Ovary (tissue), 3 donors: ENCODE measurements at regions not wholly inside any gene's neighbourhood (a gene's known extent, or its start where the extent isn't known, plus 50 kb on each side); places are given as distances from the start of the nearest gene placed in this dataset.

ENCODE experiments used
- EP300 ChIP-seq: sonication (generic); formaldehyde crosslinking; IDR thresholded peaks from one replicate; pipeline ENCODE4 v1.6.1; 2017; ENCODE audit warnings: antibody characterized with exemption
- POLR2A ChIP-seq: fragments of 450-650 bp; IDR thresholded peaks from one replicate; pipeline ENCODE4 v1.6.1; 2017; ENCODE audit warnings: antibody characterized with exemption, mild to moderate bottlenecking, moderate library complexity
- TF ChIP-seq, protein P1 (sequence below), 3 donors: fragments of 450-650 bp in 2 of 3; fragments of 200-600 bp in 1 of 3; IDR thresholded peaks; one replicate each; pipeline versions ENCODE4 v1.5.1 to v1.8.0; 2016 to 2022; ENCODE audit warnings: antibody characterized with exemption in 3 of 3, mild to moderate bottlenecking in 1 of 3
- donor health status: DM: no; HTN: no; CAD: no.

GRCh38 chr21:20639026-20639425, 359.2 kb upstream of the NCAM2 start:
- TF ChIP-seq, protein P1, sequence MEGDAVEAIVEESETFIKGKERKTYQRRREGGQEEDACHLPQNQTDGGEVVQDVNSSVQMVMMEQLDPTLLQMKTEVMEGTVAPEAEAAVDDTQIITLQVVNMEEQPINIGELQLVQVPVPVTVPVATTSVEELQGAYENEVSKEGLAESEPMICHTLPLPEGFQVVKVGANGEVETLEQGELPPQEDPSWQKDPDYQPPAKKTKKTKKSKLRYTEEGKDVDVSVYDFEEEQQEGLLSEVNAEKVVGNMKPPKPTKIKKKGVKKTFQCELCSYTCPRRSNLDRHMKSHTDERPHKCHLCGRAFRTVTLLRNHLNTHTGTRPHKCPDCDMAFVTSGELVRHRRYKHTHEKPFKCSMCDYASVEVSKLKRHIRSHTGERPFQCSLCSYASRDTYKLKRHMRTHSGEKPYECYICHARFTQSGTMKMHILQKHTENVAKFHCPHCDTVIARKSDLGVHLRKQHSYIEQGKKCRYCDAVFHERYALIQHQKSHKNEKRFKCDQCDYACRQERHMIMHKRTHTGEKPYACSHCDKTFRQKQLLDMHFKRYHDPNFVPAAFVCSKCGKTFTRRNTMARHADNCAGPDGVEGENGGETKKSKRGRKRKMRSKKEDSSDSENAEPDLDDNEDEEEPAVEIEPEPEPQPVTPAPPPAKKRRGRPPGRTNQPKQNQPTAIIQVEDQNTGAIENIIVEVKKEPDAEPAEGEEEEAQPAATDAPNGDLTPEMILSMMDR (IDR thresholded peaks at IDR 0.05), result no peak
- no peak for TF ChIP-seq EP300
- TF ChIP-seq POLR2A, result no peak
